ENCODE measurements at regions not wholly inside any gene's neighbourhood (a gene's known extent, or its start where the extent isn't known, plus 50 kb on each side); places are given as distances from the start of the nearest gene placed in this dataset.

DNA sequence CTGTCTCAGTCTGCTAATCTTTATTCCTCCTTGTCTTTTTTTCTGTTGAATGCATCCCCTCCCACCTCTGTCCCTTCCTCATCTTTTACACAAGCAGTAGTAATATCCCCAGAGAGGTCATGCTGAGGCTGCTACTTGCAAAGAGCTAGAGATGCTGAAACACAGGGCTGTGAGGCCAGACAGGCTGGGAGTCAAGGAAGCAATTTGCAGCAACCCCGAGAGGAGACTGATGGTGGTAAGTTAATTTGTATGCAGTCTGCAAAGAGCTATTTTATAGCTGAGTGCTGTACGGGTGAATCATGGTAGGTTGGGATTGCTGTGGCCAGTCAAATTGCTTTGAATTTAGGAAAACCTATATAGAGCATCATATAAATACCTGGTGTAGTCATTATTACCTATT, 90.2 kb upstream of the SLC24A2 start:
- H3K18ac ChIP-seq (ENCODE audit: extremely low read depth, low read length): no peak overlapping the region
- H3K79me2 ChIP-seq (ENCODE audit: control insufficient read depth in 1 of 2, insufficient read depth in 2 of 2, low read length in 2 of 2): no peaks in the 10 kb centered on the region
- H3K4ac ChIP-seq (replicated peaks; ENCODE audit: insufficient read length, low read depth, low read length): no peak overlapping the region
- H3K79me1 ChIP-seq (ENCODE audit: low read depth, low read length): no peaks in the 10 kb centered on the region
- H2BK15ac ChIP-seq (ENCODE audit: low read length): no peak overlapping the region
- H2AFZ ChIP-seq (ENCODE audit: low read length): no peak overlapping the region
- no peak overlapping the region for H2BK12ac ChIP-seq (ENCODE audit: low read depth, low read length)
- H3K4me2 ChIP-seq (ENCODE audit: insufficient read depth in 1 of 2, low read depth in 2 of 2, low read length in 2 of 2): no peak overlapping the region
- H3K23me2 ChIP-seq (ENCODE audit: low read depth, low read length): no peaks in the 10 kb centered on the region
- ChIA-PET CTCF (ENCODE audit: partially characterized antibody) (no interaction called here), POLR2A (ENCODE audit: partially characterized antibody) (interaction anchor here (0.6 kb wide), 1 partner anchor 716 kb away, joined by 3 read pairs; no protein-coding TSS in a partner anchor)
- H2BK5ac ChIP-seq (ENCODE audit: low read depth, low read length): no peak overlapping the region
- H2BK120ac ChIP-seq (replicated peaks; ENCODE audit: low read depth, low read length): no peak overlapping the region
- 91% methylated on average over 2 of the region's 2 CpGs; no CpG with 5 or more reads in 1 of the 2 experiments for WGBS, 2 experiments (ENCODE audit: extremely low coverage in 1 of 2, insufficient coverage in 1 of 2, insufficient read length in 1 of 2, insufficient replicate concordance in 2 of 2, low coverage in 1 of 2, low lambda C conversion rate in 2 of 2, missing lambda C conversion rate in 1 of 2)
- no peak overlapping the region for H4K8ac ChIP-seq (ENCODE audit: extremely low read depth, insufficient read depth, low read length)
- no peak for DNase-seq (ENCODE audit: low read depth in 1 of 2, low spot score in 2 of 2)
- no peak overlapping the region for H3K27ac ChIP-seq (ENCODE audit: low read depth, low read length)
- H2BK20ac ChIP-seq (ENCODE audit: low read length): no peak overlapping the region
- no peaks in the 10 kb centered on the region for H3K4me1 ChIP-seq (replicated peaks in 1 of 4; ENCODE audit: control insufficient read depth in 3 of 4, insufficient read depth in 4 of 4, low read length in 3 of 4)
- FAIRE-seq: no peak
- TF ChIP-seq ZNF274 (IDR thresholded peaks at IDR 0.05; ENCODE audit: borderline replicate concordance, extremely low read depth, low read length): no peak
- TF ChIP-seq POLR2A (IDR thresholded peaks at IDR 0.05; ENCODE audit: control extremely low read depth in 1 of 2, low read depth in 2 of 2, low read length in 2 of 2): no peak
- TF ChIP-seq SIX5 (IDR thresholded peaks at IDR 0.05; ENCODE audit: low read depth, low read length): no peak
- no peak for TF ChIP-seq TAF1 (IDR thresholded peaks at IDR 0.05; ENCODE audit: low read depth, low read length)
- no peak for TF ChIP-seq RXRA (IDR thresholded peaks at IDR 0.05; ENCODE audit: insufficient read depth, low read depth, low read length)
- no peak overlapping the region for H3K9ac ChIP-seq (replicated peaks in 1 of 4; ENCODE audit: extremely low read depth in 1 of 4, low read depth in 3 of 4, low read length in 3 of 4)
- H2AK5ac ChIP-seq (ENCODE audit: low read depth, low read length): no peak overlapping the region
- no peaks in the 10 kb centered on the region for H4K20me1 ChIP-seq (replicated peaks in 1 of 2; ENCODE audit: control insufficient read depth in 1 of 2, insufficient read depth in 2 of 2, low read length in 2 of 2)
- no peaks in the 10 kb centered on the region for H3K9me3 ChIP-seq (ENCODE audit: insufficient read depth in 2 of 2, low read depth in 1 of 2, low read length in 1 of 2)
- no peak overlapping the region for H3K14ac ChIP-seq (ENCODE audit: insufficient read length)
- H4K5ac ChIP-seq (ENCODE audit: insufficient read length, low read depth, low read length): no peak overlapping the region
- H3K56ac ChIP-seq (replicated peaks; ENCODE audit: insufficient read length, low read depth, low read length): no peak overlapping the region
- no peak overlapping the region for H4K91ac ChIP-seq (replicated peaks; ENCODE audit: insufficient read length, low read length)
- H3K27me3 ChIP-seq (replicated peaks in 1 of 4; ENCODE audit: control insufficient read depth in 3 of 4, extremely low read depth in 1 of 4, insufficient read depth in 3 of 4, low read length in 3 of 4): no peaks in the 10 kb centered on the region
- H3K36me3 ChIP-seq (ENCODE audit: control insufficient read depth in 2 of 4, insufficient read depth in 4 of 4, low read length in 3 of 4): no peaks in the 10 kb centered on the region
- no peak overlapping the region for H3K4me3 ChIP-seq (ENCODE audit: extremely low read depth in 1 of 4, insufficient read depth in 2 of 4, low read depth in 3 of 4, low read length in 4 of 4)
- no peak overlapping the region for H3K23ac ChIP-seq (ENCODE audit: insufficient read length)

Data from H1 (cell line).